MG63 (cell line): ENCODE measurements at regions not wholly inside any gene's neighbourhood (a gene's known extent, or its start where the extent isn't known, plus 50 kb on each side); places are given as distances from the start of the nearest gene placed in this dataset.

ENCODE experiments used
- DNase-seq: peaks from one replicate; pipeline ENCODE4 v3.0.0-alpha.2; 2020
- H3K27me3 ChIP-seq: fragments of 250-450 bp; sonication (Bioruptor Pico); 2 replicates; pipeline ENCODE4 v1.5.1; 2020; ENCODE audit warnings: mild to moderate bottlenecking, moderate library complexity
- H3K36me3 ChIP-seq: fragments of 250-450 bp; sonication (Bioruptor Pico); 2 replicates; pipeline ENCODE4 v1.5.1; 2020; ENCODE audit warnings: mild to moderate bottlenecking, moderate library complexity
- H3K4me3 ChIP-seq: fragments of 250-450 bp; sonication (Bioruptor Pico); 2 replicates; pipeline ENCODE4 v1.5.1; 2020; ENCODE audit warnings: mild to moderate bottlenecking, moderate library complexity
- H3K9me3 ChIP-seq: fragments of 250-450 bp; sonication (Bioruptor Pico); 2 replicates; pipeline ENCODE4 v1.5.1; 2020; ENCODE audit warnings: mild to moderate bottlenecking, moderate library complexity

DNA sequence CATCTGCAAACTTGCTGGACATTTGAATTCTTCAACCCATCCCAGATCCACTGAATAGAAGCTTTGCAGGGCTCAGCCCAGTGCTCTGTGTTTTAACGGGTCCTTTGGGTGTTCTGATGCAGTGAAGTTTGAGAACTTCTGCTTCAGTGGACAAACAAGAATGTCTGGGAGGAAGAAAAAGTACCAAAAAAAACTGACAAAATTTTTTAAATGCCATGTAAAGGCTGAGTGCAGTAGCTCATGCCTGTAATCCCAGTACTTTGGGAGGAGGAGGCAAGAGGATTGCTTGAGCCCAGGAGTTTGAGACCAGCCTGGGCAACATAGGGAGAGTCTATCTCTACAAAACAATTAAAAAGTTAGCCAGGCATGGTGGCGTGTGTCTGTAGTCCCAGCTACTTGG, 51.8 kb upstream of the FRMD4A start:
- no peak for DNase-seq
- H3K9me3 ChIP-seq: no peaks in the 10 kb centered on the region
- H3K4me3 ChIP-seq: no peak overlapping the region
- H3K27me3 ChIP-seq: no peaks in the 10 kb centered on the region
- no peaks in the 10 kb centered on the region for H3K36me3 ChIP-seq

DNA sequence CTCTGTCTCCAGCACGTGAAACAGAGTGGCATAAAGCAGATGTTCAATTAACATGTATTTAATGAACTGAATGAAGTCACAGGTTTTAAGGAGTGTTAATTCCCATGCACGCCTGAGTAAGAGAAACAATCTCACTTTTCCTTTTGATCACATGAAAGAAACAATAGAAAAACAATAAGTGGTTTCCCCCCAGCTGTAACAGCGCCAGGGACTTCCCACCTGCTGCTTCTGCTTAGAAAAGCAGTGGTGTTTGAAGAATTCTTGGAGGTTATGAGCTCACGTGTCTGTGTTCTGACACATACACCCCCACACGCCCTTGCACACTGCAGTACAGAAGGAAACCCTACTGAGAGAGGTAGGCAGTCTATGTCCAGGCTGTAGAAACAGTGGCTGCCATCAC, 51.3 kb upstream of the FRMD4A start:
- Histone ChIP-seq H3K27me3 (no peaks in the 10 kb centered on the region), H3K4me3 (no peak overlapping the region), H3K9me3 (no peaks in the 10 kb centered on the region), H3K36me3 (no peaks in the 10 kb centered on the region)
- DNase-seq: no peak

DNA sequence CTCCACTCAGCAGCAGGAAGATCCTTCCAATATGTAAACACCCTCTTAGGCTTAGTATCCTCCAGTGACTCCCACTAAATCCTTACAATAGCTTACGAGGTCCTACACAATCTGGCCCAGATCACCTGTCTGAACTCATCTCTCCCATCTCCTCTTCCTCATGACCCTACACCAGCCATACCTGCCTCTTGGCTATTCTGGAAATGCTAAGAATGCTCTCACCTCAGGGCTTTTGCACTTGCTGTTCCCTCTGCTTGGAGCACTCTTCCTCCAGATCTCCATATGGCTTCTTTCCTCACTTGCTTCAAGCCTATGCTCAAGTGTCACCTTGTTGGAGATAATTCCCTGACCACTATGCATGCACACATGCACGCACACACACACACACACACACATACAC, 50.8 kb upstream of the FRMD4A start:
- no peak overlapping the region for H3K4me3 ChIP-seq
- H3K9me3 ChIP-seq: no peaks in the 10 kb centered on the region
- no peak for DNase-seq
- no peaks in the 10 kb centered on the region for H3K36me3 ChIP-seq
- H3K27me3 ChIP-seq: no peaks in the 10 kb centered on the region

DNA sequence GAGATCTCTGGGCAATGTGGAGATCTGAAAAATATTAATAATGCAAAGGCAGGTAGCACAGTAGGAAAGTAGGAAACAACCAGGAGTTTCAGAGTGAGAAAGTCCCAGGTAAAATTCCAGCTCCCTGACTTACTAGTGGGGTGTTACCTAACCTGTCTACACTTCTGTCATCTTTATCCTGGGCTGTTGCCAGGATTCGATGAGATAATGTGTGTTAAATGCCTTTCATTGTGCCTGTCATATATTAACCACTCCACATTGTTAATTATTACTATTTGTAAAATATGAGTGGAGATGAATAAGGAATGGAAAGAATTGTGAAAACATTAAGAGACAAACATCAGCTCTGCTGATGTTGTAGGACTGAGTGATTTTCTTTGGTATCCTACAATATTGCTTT, 50.0 kb upstream of the FRMD4A start:
- Histone ChIP-seq H3K9me3 (no peaks in the 10 kb centered on the region), H3K27me3 (no peaks in the 10 kb centered on the region), H3K36me3 (no peaks in the 10 kb centered on the region), H3K4me3 (no peak overlapping the region)
- no peak for DNase-seq
